IMR-90 (cell line): ENCODE measurements at regions not wholly inside any gene's neighbourhood (a gene's known extent, or its start where the extent isn't known, plus 50 kb on each side); places are given as distances from the start of the nearest gene placed in this dataset.

Experiments
- ATAC-seq: fragments of 200-7000 bp; cut with Tn5 transposase; 2 replicates; pipeline ENCODE4 v1.9.1; 2020; ENCODE audit warnings: low read depth, mild to moderate bottlenecking, moderate library complexity
- BruUV-seq: library from RNA; stranded (reverse); fragments of 400-500 nt; replicated peaks from 2 replicates; lab custom pipeline; 2021; lab: Mats Ljungman, UMichigan
- CTCF ChIA-PET: fragments of 300-600 bp; formaldehyde crosslinking; extraction: SDS; loops from one replicate; lab custom pipeline; 2021; ENCODE audit warnings: antibody characterized with exemption; lab: Yijun Ruan, JAX
- POLR2A ChIA-PET: fragments of 300-600 bp; sonication (Branson Sonifier 250); formaldehyde crosslinking; loops from one replicate; lab custom pipeline; 2022; ENCODE audit warnings: antibody characterized with exemption; ENCODE audit not compliant: unreplicated experiment; lab: Charles Lee
- DNase-seq: peaks from one replicate; pipeline ENCODE4 v3.0.0; 2013
- H2AFZ ChIP-seq: replicated peaks from 2 replicates; pipeline ENCODE3; 2013; ENCODE audit warnings: low read length, mild to moderate bottlenecking; ENCODE audit not compliant: poor library complexity
- H2AK5ac ChIP-seq: 2 replicates; pipeline ENCODE4 v1.6.1; 2013; ENCODE audit warnings: low read depth, low read length, inconsistent platforms
- H2AK9ac ChIP-seq: replicated peaks from 2 replicates; pipeline ENCODE3; 2013; ENCODE audit warnings: mild to moderate bottlenecking, low read depth, low read length, moderate library complexity; ENCODE audit not compliant: poor library complexity
- H2BK120ac ChIP-seq: 2 replicates; pipeline ENCODE4 v1.6.1; 2013; ENCODE audit warnings: low read depth, low read length, inconsistent platforms
- H2BK15ac ChIP-seq: 3 replicates; pipeline ENCODE4 v1.6.1; 2013; ENCODE audit warnings: low read depth, low read length, inconsistent platforms
- H2BK20ac ChIP-seq: 2 replicates; pipeline ENCODE4 v1.6.1; 2013; ENCODE audit warnings: low read depth, mild to moderate bottlenecking, inconsistent platforms, low read length, moderate library complexity
- H2BK5ac ChIP-seq: 2 replicates; pipeline ENCODE4 v1.6.1; 2013; ENCODE audit warnings: mild to moderate bottlenecking, low read depth, low read length, inconsistent platforms; ENCODE audit not compliant: poor library complexity, severe bottlenecking
- H3K14ac ChIP-seq: replicated peaks from 2 replicates; pipeline ENCODE4 v1.6.1; 2013; ENCODE audit warnings: low read depth, low read length, inconsistent platforms
- H3K18ac ChIP-seq: 2 replicates; pipeline ENCODE4 v1.6.1; 2013; ENCODE audit warnings: low read depth, low read length, control low read depth
- H3K23ac ChIP-seq: 2 replicates; pipeline ENCODE4 v1.6.1; 2013; ENCODE audit warnings: low read depth, low read length, inconsistent platforms
- H3K27ac ChIP-seq: 2 replicates; pipeline ENCODE4 v1.5.1; 2013; ENCODE audit warnings: mild to moderate bottlenecking, control low read depth, low read length; ENCODE audit not compliant: insufficient read depth
- H3K27me3 ChIP-seq: 2 replicates; pipeline ENCODE4 v1.6.1; 2013; ENCODE audit warnings: low read length; ENCODE audit not compliant: control insufficient read depth, insufficient read depth
- H3K36me3 ChIP-seq: 2 replicates; pipeline ENCODE4 v1.6.1; 2013; ENCODE audit warnings: low read length, mixed read lengths; ENCODE audit not compliant: control insufficient read depth, insufficient read depth
- H3K4ac ChIP-seq: 2 replicates; pipeline ENCODE4 v1.6.1; 2013; ENCODE audit warnings: low read depth, low read length, inconsistent platforms
- H3K4me1 ChIP-seq: 2 replicates; pipeline ENCODE4 v1.6.1; 2013; ENCODE audit warnings: low read length, mixed read lengths; ENCODE audit not compliant: control insufficient read depth, insufficient read depth
- H3K4me2 ChIP-seq: 2 replicates; pipeline ENCODE4 v1.6.1; 2013; ENCODE audit warnings: low read depth, mild to moderate bottlenecking, control low read depth, low read length, moderate library complexity
- H3K4me3 ChIP-seq: 2 replicates; pipeline ENCODE4 v1.5.1; 2013; ENCODE audit warnings: low read depth, mild to moderate bottlenecking, control low read depth, low read length, moderate library complexity; ENCODE audit not compliant: insufficient read depth
- H3K56ac ChIP-seq: 2 replicates; pipeline ENCODE4 v1.6.1; 2013; ENCODE audit warnings: low read length, inconsistent platforms; ENCODE audit not compliant: insufficient read depth; ENCODE audit errors: extremely low read depth
- H3K79me1 ChIP-seq, 2 experiments: 2 replicates each; pipeline ENCODE4 v1.6.1; 2013; ENCODE audit warnings: low read length in 2 of 2, inconsistent platforms in 1 of 2, low read depth in 1 of 2
- H3K9ac ChIP-seq: 2 replicates; pipeline ENCODE4 v1.6.1; 2013; ENCODE audit warnings: low read depth, low read length, control low read depth
- H3K9me1 ChIP-seq: 2 replicates; pipeline ENCODE4 v1.6.1; 2013; ENCODE audit warnings: low read length, inconsistent platforms; ENCODE audit not compliant: insufficient read depth
- H3K9me3 ChIP-seq: 2 replicates; pipeline ENCODE4 v1.6.1; 2013; ENCODE audit warnings: low read length; ENCODE audit not compliant: control insufficient read depth, insufficient read depth
- H4K20me1 ChIP-seq: 2 replicates; pipeline ENCODE4 v1.6.1; 2013; ENCODE audit warnings: low read length, inconsistent platforms; ENCODE audit not compliant: insufficient read depth
- H4K5ac ChIP-seq: 2 replicates; pipeline ENCODE4 v1.6.1; 2013; ENCODE audit warnings: mild to moderate bottlenecking, low read depth, low read length, control low read depth
- H4K8ac ChIP-seq, 2 experiments: 2 replicates each; pipeline ENCODE4 v1.6.1; 2013; ENCODE audit warnings: low read depth in 2 of 2, low read length in 2 of 2, control low read depth in 1 of 2, inconsistent platforms in 1 of 2
- H4K91ac ChIP-seq: 2 replicates; pipeline ENCODE4 v1.6.1; 2013; ENCODE audit warnings: low read depth, low read length, inconsistent platforms; ENCODE audit not compliant: insufficient read depth
- MAFK ChIP-seq: IDR thresholded peaks from 2 replicates; pipeline ENCODE4 v1.6.1; 2012; ENCODE audit warnings: low read depth, low read length, improper control_type of control experiment
- MXI1 ChIP-seq: IDR thresholded peaks from 2 replicates; pipeline ENCODE4 v1.6.1; 2012; ENCODE audit warnings: low read depth, mild to moderate bottlenecking, low read length, moderate library complexity, borderline replicate concordance
- WGBS, 2 experiments: methylation state at CpG; one replicate each; pipeline versions ENCODE4 v1.1.5 to v1.1.7; 2013; ENCODE audit warnings: missing lambda C conversion rate in 2 of 2; ENCODE audit not compliant: insufficient read length in 1 of 2; ENCODE audit errors: extremely low coverage in 2 of 2; 5-methylcytosine and 5-hydroxymethylcytosine counted together
- dilution Hi-C: fragments of 300-500 bp; cut with HindIII; formaldehyde crosslinking; loops from one replicate; pipeline ENCODE4 v1.14.3; 2018; ENCODE audit warnings: low sequenced_read_pairs; ENCODE audit not compliant: unreplicated experiment
- in situ Hi-C: fragments of 300-500 bp; cut with MboI; formaldehyde crosslinking; loops from 3 replicates; pipeline ENCODE4 v1.14.3; 2019; ENCODE audit warnings: low sequenced_read_pairs, inconsistent platforms, mixed read lengths
- intact Hi-C: fragments of 100-400 bp; cut with micrococcal nuclease; formaldehyde crosslinking; loops from 2 replicates; pipeline ENCODE4 v1.10.0; 2022

DNA sequence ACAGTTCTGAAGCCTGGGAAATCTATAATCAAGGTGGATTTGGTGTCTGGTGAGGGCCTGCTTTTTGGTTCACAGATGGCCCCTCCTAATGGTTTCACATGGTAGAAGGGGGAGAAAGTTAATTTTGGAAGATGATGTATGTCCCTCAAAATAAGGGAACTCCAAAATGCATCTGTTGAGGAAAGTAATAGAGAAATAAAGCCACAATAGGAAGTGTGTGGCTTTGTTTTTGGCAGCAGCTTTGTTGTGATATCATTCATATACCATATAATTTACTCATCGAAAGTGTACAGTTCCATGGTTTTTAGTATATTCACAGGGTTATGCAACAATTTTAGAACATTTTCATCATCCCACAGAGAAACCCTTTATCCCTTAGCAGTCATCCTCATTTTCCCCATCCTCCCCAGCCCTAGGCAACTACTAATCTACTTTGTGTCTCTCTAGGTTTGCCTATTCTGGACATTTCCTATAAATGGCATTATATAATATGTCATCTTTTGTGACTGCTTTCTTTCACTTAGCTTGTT, 274.0 kb upstream of the FAM98A start:
- Histone ChIP-seq H3K23ac (no peak overlapping the region), H4K20me1 (no peaks in the 10 kb centered on the region), H3K27ac (no peak overlapping the region), H2BK20ac (no peak overlapping the region), H2BK5ac (no peak overlapping the region), H2BK120ac (no peak overlapping the region), H3K4me2 (no peak overlapping the region), H4K5ac (no peak overlapping the region), H3K18ac (no peak overlapping the region), H3K9me3 (peaks cover 4% of the 10 kb centered on the region; the same call in 1 of the 2 replicates), H3K79me1 (no peaks in the 10 kb centered on the region), H3K9ac (no peak overlapping the region), H3K56ac (no peak overlapping the region), H3K14ac (no peak overlapping the region), H2AFZ (no peak overlapping the region), H2AK5ac (no peak overlapping the region), H4K8ac (no peak overlapping the region), H3K27me3 (no peaks in the 10 kb centered on the region), H3K4me3 (no peak overlapping the region), H2BK15ac (no peak overlapping the region), H3K4me1 (no peaks in the 10 kb centered on the region), H3K36me3 (no peaks in the 10 kb centered on the region), H2AK9ac (no peak overlapping the region), H4K91ac (no peak overlapping the region), H3K9me1 (no peaks in the 10 kb centered on the region), H3K4ac (no peak overlapping the region)
- POLR2A ChIA-PET = no interaction called here
- intact Hi-C loops = no loop called here
- in situ Hi-C loops = no loop called here
- no peak for DNase-seq
- no CpG with 5 or more reads among the region's 1 CpG for WGBS, 2 experiments
- TF ChIP-seq MAFK (no peak), MXI1 (no peak)
- no peak for ATAC-seq
- CTCF ChIA-PET = no interaction called here
- dilution Hi-C loops = no loop called here
- no TSS peak for BruUV-seq
